Neural crest cell (in vitro differentiated cells): ENCODE measurements at regions not wholly inside any gene's neighbourhood (a gene's known extent, or its start where the extent isn't known, plus 50 kb on each side); places are given as distances from the start of the nearest gene placed in this dataset.

ENCODE experiments used
- DNase-seq: peaks from one replicate; pipeline ENCODE4 v3.0.0; 2021; ENCODE audit warnings: low read depth, mixed read lengths, low spot score
- H3K27ac Mint-ChIP-seq: one replicate; pipeline ENCODE4 v1.8.0; 2021; ENCODE audit warnings: mild to moderate bottlenecking, mixed read lengths; ENCODE audit not compliant: unreplicated experiment
- H3K27me3 Mint-ChIP-seq: 2 replicates; pipeline ENCODE4 v1.8.0; 2021; ENCODE audit warnings: low read depth, mild to moderate bottlenecking, mixed read lengths
- H3K36me3 Mint-ChIP-seq: 2 replicates; pipeline ENCODE4 v1.8.0; 2021; ENCODE audit warnings: low read depth, mild to moderate bottlenecking, mixed read lengths
- H3K4me1 Mint-ChIP-seq: 2 replicates; pipeline ENCODE4 v1.8.0; 2021; ENCODE audit warnings: mixed read lengths
- H3K4me3 Mint-ChIP-seq: one replicate; pipeline ENCODE4 v1.8.0; 2021; ENCODE audit warnings: mild to moderate bottlenecking, mixed read lengths
- H3K9me3 Mint-ChIP-seq: 2 replicates; pipeline ENCODE4 v1.8.0; 2021; ENCODE audit warnings: mixed read lengths
- TF ChIP-seq, protein P1 (sequence below): fragments of 200-600 bp; sonication (generic); conservative IDR thresholded peaks from 2 replicates; pipeline ENCODE4 v1.5.0; 2021; ENCODE audit warnings: antibody characterized with exemption, mild to moderate bottlenecking

DNA sequence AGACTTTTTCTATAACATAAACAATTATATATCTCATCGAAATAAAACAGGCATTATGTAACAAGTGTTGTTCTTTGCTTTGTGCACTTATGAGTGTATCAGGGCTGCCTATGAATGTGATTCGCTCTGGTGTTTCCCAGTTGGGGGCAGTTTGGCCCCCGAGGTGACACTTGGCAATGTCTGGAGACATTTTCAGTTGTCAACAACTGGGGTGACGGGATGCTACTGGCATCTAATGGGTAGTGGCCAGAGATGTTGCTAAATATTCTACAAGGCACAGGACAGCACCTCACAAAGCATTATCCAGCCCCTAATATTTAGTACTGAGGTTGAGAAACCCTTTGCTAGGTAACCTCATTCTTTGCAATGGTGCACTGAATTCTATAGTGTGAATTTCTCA, 83.3 kb downstream of the PLCE1 start:
- Mint-ChIP-seq H3K4me1 (peaks cover 13% of the 10 kb centered on the region), H3K27me3 (no peaks in the 10 kb centered on the region), H3K36me3 (peaks cover 2% of the 10 kb centered on the region), H3K27ac (no peak overlapping the region), H3K4me3 (no peak overlapping the region), H3K9me3 (no peaks in the 10 kb centered on the region)
- TF ChIP-seq, protein P1, sequence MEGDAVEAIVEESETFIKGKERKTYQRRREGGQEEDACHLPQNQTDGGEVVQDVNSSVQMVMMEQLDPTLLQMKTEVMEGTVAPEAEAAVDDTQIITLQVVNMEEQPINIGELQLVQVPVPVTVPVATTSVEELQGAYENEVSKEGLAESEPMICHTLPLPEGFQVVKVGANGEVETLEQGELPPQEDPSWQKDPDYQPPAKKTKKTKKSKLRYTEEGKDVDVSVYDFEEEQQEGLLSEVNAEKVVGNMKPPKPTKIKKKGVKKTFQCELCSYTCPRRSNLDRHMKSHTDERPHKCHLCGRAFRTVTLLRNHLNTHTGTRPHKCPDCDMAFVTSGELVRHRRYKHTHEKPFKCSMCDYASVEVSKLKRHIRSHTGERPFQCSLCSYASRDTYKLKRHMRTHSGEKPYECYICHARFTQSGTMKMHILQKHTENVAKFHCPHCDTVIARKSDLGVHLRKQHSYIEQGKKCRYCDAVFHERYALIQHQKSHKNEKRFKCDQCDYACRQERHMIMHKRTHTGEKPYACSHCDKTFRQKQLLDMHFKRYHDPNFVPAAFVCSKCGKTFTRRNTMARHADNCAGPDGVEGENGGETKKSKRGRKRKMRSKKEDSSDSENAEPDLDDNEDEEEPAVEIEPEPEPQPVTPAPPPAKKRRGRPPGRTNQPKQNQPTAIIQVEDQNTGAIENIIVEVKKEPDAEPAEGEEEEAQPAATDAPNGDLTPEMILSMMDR, result no peak
- no peak for DNase-seq

DNA sequence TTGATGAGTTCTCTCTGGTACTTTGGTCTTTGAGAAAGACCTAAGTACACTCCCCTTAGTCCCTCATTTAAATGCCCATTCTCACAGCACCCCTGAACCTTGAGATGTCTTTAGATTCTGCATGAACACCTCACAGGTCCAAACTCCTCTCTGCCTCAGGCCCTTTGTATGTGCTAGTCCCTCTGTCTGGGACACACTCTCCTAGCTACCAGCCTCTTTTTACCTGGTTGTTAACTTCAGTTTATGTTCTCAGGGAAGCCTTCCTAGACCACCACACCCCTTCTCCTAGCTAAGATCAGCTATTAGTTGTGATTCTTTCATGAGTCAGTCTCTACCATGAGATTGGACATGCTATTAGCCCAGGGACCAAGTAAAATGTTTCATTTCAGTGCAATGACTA, 86.4 kb downstream of the PLCE1 start:
- H3K9me3 Mint-ChIP-seq, result no peaks in the 10 kb centered on the region
- no peak for DNase-seq
- no peaks in the 10 kb centered on the region for H3K27me3 Mint-ChIP-seq
- peaks cover 2% of the 10 kb centered on the region for H3K36me3 Mint-ChIP-seq
- H3K27ac Mint-ChIP-seq, result no peak overlapping the region
- no peak overlapping the region for H3K4me3 Mint-ChIP-seq
- TF ChIP-seq, protein P1, result no peak
- H3K4me1 Mint-ChIP-seq, result peaks cover 13% of the 10 kb centered on the region

DNA sequence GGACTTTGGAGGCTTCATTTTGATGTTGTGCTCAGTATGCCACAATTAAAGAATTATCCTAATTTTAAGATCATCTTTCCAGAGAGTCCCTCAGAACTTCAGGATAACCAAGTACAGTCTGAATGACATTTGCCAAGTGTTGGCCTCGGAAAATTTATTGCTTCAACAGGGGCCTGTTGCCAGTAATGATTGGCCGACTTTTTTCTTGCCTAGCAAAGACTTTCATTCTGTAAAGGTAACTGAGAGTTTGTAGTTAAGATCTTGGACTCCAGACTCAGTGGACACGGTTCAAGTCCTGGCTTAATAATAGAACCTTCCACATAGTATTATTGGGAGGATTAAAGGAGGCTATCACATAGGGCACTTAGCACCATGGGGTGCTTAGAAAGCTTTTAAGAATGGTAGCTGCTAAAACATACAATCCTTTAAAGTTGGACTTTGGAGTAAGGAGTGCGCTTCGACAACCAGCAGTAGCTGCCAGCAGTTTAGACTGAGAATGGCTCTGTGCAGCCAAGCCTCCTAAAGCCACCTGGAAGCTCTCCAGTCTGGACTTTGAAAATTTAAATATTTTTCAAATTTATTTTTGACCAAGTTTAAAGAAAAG, 90.0 kb downstream of the PLCE1 start:
- Mint-ChIP-seq H3K4me1 (no peaks in the 10 kb centered on the region), H3K36me3 (peaks cover 2% of the 10 kb centered on the region), H3K4me3 (no peak overlapping the region), H3K27ac (no peak overlapping the region), H3K9me3 (no peaks in the 10 kb centered on the region), H3K27me3 (no peaks in the 10 kb centered on the region)
- TF ChIP-seq, protein P1, result no peak
- no peak for DNase-seq

DNA sequence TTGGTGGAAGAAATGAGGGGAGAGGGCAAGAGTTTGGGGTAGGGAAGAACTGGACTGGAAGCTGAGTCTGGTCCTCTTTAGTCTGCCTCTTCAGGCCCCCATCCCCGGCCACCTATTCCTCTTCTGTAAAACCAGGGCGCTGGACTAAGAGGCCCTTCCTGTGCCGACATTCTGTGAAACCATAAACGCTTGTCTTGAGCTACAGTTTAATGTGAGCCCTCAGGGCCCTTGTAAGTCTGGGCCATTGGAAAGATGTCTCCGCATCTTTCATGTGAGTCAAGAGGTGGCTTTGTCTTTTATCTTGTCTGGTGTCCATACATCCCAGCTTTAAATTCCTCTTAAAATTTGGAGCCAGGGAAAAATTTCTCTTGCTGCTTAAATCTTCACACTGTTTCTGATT, 90.6 kb downstream of the PLCE1 start:
- Mint-ChIP-seq H3K4me1 (no peaks in the 10 kb centered on the region), H3K4me3 (no peak overlapping the region)
- DNase-seq, result no peak

DNA sequence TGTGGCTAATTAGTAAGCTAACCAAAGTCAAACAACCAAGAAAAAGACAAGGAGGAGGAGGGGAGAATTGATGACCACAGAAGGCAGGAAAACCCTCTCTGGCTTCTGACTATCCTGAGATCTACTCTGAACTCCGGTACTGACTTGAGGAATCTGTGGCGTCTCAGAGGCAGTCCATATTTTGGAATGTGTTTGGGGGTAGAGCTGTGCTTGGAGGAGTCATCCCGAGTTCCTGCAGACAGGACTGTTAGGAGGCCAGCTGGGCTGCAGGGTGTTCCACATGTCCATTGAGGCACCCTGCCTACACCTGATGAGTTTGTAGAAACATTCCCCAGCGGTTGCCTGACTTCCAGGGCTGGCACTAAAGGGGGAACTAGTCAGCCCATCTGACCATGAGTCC, 91.6 kb downstream of the PLCE1 start:
- TF ChIP-seq, protein P1, result no peak
- no peaks in the 10 kb centered on the region for H3K4me1 Mint-ChIP-seq
- H3K27me3 Mint-ChIP-seq, result no peaks in the 10 kb centered on the region
- no peak overlapping the region for H3K27ac Mint-ChIP-seq
- H3K9me3 Mint-ChIP-seq, result no peaks in the 10 kb centered on the region
- no peak for DNase-seq
- no peaks in the 10 kb centered on the region for H3K36me3 Mint-ChIP-seq
- H3K4me3 Mint-ChIP-seq, result no peak overlapping the region

More for the DNA sequence above, 90.6 kb downstream of the PLCE1 start:
- H3K27me3 Mint-ChIP-seq, result no peaks in the 10 kb centered on the region
- H3K9me3 Mint-ChIP-seq, result no peaks in the 10 kb centered on the region
- TF ChIP-seq, protein P1, result no peak
- H3K27ac Mint-ChIP-seq, result no peak overlapping the region
- peaks cover 2% of the 10 kb centered on the region for H3K36me3 Mint-ChIP-seq
